NCI-H2227 (cell line): ENCODE measurements at regions not wholly inside any gene's neighbourhood (a gene's known extent, or its start where the extent isn't known, plus 50 kb on each side); places are given as distances from the start of the nearest gene placed in this dataset.

Experiments used
- DNase-seq: peaks from one replicate; lab custom pipeline; 2025; ENCODE audit not compliant: unreplicated experiment; lab: John Stamatoyannopoulos, UW

DNA sequence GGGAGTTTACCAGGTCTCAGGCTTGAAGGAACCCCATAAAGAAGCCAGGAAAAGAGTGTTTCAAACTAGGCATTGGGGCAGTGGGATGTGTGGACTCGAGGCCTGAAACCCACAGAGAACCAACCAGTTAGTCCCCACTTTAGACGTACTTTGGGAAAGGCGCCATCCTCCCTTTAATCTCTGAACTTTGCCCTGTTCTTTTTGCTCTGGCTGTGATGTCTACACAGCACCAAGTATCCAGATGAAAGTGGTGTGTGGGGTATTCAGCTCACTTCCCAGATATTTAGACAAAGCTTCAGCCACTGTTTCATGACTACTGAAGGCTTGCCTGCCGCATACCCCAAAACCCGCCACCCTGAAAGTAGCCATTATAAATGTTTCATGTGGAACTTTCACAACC, 116.9 kb upstream of the IRX5 start:
- DNase-seq, result no peak

DNA sequence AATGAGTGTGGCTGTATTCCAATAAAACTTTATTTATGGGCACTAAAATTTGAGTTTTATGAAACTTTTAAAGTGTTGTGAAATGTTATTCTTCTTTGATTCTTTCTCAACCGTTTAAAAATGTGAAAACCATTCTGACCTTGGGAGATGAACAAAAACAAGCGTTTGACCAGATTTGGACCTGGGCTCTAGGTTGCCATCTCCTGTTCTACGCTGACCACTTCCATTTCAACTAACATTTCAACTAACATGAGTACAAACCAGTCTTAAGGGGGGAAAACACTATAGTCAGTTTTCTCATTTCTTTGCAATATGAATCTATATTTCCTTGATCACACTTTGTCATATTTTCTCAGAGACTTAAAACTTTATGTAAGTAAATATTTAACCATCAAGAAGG, 118.4 kb upstream of the IRX5 start:
- DNase-seq, result no peak

DNA sequence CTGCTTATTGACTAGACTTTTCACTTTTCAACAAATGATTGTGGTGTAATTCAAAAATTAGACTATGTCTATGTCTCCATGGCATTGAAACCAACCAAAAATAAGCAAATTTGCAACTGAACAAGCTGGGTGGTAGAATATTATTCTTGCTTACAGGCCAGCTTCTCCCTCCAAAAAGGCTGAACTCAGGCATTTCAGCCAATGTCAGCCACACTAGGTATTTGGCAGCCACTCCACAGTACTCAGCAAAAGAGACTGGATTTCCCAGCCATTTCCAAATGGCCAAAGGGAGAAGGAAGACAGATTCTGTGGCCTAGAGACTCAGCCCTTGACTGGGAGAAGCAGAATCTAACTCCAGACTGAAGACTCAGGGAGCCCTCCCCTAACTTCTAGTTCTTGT, 121.8 kb upstream of the IRX5 start:
- no peak for DNase-seq

DNA sequence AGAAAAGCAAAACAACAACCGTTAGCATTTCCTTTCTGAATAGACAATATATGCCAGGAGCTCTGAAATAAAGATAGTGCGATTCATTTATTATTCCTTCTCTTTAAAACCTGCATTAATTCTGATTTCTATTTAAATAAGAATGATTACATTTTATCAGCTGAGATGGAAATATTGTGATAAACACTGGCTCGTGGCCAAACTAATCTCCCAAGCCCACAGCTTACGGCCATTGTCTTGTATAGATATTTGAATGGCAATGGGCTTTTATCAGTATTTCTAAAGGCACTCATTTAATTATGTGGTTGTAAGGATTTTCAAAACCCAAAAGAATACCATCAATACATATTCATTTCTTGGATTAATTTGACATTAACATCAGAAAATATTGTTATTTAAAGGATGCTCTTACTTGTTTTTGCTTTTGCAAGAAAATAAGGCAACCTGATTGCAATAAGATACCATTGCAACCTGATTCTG, 123.7 kb upstream of the IRX5 start:
- no peak for DNase-seq

DNA sequence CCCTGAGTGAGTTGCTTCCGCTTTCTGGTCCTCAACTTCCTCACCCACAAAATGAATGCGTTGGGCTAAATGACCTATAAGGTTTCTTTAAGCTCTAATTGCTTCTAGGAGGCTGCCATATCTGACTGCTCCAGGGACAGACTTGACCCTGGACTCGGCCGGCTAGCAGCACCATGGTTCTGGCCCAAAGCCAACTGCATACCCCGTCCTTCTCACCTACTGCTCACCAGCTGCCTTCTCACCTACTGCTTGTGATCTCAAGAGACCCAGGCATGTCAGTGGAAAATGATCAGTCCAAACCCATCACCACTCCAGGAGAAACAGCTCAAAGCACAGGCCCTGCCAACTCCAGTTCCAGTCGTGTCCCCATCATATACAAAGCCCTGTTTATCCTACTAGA, 124.3 kb upstream of the IRX5 start:
- no peak for DNase-seq

DNA sequence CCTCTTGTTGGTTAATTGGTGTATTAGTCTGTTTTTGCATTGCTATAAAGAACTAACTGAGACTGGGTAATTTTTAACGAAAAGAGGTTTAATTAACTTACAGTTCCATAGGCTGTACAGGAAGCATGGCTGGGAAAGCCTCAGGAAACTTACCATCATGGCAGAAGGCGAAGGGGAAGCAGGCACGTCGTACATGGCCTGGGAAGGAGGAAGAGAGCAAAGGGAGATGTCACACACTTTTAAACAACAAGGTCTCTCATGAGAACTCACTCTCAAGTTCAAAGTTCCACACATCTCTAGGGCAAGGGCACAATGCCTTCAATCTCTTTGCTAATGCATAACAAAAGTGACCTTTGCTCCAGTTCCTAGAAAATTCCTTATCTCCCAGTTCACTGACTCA, 125.0 kb upstream of the IRX5 start:
- no peak for DNase-seq

DNA sequence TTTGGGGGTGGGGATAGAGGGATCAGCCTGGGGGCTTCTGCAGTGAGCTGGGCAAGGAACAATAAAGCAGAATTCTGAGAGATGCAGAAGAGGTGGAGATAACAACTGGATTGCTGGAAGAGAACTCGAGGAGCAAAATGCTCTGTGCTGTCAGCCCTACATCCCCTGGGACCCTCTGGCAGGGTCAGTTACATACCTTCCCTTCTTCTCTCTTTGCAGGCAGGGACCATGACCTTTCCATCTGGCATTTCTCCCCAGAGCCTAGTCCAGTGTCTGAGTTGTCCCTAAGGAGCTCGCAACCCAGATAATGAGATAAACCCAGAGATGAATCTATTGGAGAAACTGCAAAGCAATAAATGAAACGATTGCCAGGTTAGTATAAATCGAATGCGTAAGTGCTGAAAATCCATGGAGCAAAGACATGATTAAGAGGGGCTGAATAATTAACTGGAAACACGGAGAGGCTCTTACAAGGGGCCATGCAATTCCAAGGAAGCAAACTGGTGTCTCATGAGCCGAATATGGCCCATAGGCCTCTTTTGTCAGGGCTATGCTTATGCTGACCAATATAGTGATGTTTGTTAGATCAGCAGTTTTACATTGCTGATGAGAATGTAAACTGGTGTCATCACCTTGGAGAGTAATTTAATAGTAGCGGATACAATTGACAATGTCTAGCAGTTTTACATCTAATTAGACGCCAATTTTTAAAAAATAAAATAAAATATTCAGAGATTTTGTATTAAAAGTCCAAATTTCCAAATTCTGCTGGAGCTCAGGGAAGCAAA, 129.4 kb upstream of the IRX5 start:
- DNase-seq, result no peak

DNA sequence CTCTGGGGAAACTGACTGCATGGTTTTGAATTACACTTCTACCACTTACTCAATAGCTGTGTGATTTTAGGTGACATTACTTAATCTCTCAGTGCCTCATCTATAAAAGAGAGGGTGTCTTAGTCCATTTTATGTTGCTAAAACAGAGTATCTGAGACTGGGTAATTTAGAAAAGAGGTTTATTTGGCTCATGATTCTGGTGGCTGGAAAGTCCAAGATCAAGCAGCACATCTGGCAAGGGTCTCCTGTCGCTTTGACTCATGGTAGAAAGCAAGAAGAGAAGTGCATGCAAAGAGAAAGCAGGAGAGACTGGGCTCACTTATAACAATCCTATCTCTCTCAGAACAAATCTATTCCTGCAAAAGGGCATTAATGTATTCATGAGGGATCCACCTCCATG, 132.4 kb upstream of the IRX5 start:
- DNase-seq, result no peak

DNA sequence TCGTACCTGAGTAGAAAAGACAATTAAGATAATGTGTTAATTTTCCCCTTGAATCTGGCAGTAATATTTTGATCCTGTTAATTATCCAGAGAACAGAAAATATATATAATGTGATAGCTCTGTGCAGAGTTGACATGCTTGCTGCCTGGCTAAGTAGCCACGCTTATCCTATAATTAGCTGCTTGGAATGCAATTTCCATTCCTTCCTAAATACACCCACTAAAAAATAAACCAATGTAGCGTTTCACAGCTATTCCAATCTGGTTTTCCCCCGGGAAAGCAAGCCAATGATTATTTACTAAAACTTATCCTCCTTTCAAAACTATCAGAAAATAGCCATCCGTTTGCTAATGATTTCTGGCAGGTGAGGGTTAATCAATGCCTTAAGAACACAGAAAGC, 134.5 kb upstream of the IRX5 start:
- no peak for DNase-seq

DNA sequence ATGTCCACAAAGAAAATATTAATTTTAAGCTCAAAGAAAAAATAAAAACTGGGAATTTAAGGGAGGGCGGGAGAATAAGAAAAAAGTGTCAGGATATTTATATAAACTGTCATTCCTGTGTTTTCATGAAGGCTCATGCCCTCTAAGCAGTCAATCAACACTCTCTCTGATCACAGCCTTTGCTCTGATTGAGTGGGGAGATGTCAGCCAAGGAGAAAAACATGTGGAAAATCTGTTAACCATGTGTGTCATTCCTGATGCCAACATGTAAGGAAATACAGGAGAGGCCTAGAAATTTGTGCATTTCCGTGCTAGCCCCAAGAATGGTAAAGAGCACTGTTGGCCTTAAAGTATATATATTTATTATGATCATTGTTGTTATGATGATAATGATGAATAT, 137.9 kb upstream of the IRX5 start:
- no peak for DNase-seq

DNA sequence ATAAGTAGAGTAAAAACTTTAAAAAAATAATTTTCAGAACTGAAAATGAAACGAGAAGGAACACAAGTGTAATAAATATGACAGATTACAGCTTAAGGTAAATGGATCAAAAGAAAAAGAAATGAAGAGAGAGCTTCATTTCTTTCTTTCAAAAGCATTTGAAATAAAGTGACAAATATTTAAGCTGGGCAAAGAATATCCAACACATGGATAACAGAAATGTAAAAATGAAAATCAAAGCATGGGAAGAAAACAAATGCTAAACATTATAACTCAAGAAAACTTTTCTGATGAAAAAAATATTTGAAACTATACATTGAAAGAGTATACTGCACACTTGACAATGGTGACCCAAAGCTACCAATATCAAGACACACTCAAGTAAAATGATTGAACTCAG, 143.6 kb upstream of the IRX5 start:
- DNase-seq, result no peak

DNA sequence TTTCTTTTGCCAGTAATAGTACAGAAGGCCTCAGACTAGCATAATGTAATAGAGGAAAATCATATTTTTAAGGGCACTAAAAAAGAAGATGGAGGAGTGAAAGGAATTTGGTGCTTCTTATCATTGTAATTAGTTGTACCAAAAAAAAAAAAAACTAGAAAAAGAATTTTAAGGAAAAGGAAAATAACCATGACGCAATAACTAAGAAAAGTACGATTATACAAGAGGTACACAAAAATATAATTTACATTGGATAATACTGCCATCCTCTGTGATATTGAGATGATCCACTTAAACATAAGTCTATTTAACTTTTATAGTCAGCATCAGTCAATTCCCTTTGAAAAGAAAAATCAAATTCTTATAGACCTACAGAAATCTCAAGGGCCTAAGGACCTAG, 146.7 kb upstream of the IRX5 start:
- DNase-seq, result no peak

DNA sequence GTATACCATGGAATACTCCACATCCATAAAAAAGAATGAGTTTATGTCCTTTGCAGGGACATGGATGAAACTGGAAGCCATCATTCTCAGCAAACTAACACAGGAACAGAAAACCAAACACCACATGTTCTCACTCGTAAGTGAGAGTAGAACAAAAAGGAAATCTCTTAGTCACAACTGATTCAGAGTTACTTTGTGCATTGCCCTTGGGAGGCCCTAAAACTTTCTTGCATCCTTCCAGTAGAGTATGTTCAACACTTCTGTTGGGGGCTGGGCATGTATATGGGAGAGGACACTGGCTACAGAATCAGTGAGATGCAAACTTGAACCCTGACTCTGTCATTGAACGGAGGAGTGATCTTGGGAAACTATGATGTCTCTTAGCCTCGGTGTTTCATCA, 147.4 kb upstream of the IRX5 start:
- DNase-seq, result no peak

DNA sequence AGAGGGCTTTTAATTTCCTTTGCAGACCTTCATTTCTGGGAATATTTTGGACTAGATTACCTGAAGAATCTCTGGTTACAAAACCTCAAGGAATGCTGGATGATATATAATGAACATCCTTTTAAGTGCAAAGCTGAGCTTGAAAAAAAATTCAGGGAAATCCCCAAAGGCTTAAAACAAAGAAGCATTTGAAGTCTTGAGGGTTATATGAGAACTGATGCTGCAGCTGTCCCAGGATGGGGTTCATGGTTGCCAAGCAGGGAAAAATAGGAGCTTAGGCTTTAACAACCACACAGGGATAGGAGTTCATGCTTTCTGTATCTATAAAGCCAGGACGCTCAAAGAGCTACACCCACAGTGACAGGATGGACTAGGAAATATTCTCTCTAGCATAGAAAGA, 150.4 kb upstream of the IRX5 start:
- no peak for DNase-seq

DNA sequence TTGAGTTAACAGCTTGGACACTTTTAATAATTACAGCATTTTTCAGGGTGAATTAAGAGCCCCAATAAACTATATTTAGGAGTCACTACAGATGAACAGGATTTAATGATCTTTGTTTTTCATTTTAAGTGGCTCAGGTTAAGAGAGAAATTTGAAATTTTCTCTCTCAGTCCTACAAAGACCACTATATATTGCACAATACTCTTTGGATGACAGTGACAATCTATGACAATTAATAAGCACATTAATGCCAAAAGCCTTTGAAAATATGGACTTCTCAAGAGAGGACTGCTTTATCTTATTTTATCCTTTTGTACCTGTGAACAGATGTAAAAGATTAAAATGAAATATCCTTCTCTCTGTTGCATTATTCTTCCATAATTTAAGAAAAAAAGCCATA, 151.1 kb upstream of the IRX5 start:
- no peak for DNase-seq

DNA sequence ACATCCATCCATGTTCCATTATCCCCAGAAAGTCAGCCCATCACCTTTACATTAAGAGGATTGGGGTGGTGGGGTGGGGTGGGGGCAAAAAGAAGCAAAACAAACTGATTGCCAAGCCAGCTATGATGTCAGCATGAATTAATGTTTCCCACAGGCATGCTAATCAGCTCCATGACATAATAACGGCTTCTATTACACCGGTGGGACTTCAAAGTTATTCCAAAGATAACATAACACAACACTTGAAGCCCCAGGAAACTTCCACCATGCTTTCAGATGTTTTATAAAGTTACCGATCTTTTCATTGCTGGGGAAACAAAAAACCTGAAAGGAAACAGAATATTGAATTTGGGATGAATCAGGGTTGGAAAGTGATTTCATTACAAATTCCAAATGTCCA, 155.9 kb upstream of the IRX5 start:
- no peak for DNase-seq

DNA sequence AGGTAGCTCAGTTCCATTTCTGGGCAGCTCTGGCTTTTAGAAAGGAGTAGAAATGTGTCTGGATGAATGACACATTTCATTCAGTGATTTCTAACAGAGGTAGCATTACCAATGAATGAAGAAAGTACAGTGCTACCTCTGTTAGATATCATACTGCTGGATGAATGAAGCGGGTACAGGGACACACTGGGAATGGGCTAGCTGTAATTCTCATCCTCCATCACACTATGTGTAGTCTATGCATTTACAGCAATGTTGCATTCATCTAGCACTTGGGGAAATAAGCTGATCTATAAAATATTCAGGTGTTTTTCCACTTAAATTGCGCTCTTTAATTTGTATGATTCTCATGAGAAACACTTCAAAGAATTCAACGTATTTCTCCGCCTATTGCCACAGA, 158.3 kb upstream of the IRX5 start:
- no peak for DNase-seq

DNA sequence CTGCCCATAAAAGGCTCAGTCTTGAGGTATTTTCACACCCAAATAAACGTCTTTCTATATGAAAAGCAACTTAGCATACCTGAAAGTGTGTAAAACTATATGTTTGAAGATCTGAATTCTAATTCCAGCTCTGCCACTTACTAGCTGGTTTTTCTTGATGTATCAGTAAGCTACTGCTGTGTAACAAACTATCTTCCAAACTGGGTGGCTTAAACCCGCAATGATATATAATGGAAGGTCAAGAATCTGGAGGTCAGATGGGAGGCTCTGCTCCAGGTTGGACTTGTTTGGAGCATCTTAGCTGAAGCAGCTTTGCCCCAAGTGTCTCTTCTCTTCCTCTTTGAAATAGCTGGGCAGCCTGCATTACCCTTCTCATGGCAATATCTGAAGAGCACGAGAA, 164.3 kb upstream of the IRX5 start:
- no peak for DNase-seq

DNA sequence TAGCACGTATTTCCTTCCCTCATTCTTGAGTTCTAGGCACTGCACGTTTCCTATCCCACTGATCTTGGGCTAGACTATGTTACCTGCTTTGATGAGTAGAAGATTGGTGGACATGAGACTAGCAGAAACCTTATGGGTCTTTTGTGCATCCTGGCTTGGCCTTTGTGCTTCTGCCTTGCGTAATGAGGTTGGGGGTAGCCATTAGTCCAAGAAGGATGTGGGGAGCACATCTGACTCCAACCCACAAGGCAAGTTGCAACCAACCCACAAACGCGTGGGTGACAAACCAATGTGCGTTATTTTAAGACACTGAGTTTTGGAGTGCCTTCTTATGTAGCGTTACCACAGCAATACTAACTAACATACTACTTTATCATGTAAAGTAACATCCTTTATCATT, 180.4 kb upstream of the IRX5 start:
- no peak for DNase-seq

DNA sequence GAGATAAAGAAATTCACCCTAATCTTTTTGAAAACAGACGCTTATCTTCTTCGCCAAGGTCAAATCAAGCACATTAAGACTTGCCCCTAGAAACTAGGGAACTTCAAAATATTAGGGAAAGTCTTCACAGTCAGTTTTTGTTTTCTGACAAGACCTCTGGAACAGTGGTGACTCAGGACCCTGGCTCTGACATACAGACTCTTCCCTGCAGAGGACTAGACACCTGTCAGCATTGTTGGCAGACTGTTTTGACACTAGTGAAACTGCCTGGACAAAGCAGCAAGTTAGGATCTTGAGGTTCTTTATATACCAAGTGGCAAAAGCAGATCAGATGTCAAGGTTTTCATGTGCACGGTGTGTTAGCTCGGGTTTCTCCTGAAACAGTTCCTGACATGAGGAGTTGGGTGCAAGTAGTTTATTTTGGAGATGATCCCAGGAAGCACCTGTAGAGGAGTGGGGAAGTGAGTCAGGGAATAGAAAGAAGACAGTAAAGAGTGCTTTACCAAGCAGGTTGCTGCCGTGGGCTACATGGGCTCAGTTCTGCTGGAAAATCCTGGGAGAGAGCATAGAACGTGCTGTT, 182.0 kb upstream of the IRX5 start:
- no peak for DNase-seq

DNA sequence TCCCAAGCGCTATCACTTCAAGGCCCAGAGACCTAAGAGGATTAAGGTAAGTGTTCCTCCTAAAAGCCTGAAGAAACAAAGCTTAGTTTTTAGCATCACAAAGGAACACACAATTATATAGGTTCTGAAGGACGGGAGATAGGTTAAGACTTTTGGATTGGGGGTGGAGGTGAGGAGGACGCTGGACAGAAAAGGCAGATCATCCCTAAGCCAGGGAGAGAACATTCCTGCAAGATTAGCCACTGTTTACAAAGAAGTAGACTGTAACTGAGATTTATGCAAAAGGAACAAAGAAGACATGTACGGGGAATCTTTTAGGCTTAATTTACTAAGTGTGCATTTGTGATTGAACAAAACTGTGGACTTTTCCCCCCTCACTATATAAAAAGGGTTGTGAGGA, 184.1 kb upstream of the IRX5 start:
- DNase-seq, result no peak

DNA sequence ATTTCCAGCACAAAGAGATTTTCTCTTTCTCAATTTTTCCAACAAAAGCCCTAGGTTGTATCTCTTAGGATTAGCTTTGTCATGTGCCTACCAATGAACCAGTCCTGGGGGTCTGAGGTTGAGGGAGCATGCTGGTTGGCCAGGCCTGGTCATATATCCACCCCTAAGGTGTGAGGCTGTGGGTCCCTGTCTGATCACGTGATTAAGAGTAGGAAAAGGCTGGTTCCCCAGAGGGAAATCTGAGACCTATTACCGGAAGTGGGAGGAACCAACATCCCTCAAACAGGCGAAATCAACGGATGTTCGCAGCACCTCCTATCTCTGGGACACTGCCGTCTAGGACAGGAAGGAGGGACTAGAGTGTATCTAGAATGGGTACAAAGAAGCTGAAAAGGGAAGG, 185.7 kb upstream of the IRX5 start:
- no peak for DNase-seq

DNA sequence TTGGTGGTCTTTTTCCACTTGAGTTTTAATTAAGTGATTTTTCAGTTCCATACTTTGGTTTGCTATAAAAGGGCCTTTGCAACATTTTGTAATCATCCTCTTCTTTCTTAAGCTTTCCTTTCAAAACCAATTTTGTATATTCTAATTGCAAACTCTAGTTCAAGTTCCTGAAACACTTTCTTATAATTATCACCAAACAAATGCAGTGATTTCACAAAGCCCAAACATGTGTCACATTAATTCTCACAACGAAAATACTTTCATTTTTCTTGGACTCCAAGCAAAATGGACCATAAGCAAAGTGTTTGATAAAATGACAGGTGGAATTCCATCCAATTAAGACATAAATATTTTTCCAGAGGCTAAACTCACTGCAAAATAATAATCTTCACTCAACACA, 188.2 kb upstream of the IRX5 start:
- no peak for DNase-seq
